B cell (primary cell): ENCODE measurements at regions not wholly inside any gene's neighbourhood (a gene's known extent, or its start where the extent isn't known, plus 50 kb on each side); places are given as distances from the start of the nearest gene placed in this dataset.

ENCODE experiments used
- ATAC-seq: fragments of 200-7000 bp; cut with Tn5 transposase; one replicate; pipeline ENCODE4 v1.10.0; 2021; ENCODE audit warnings: low read depth, mild to moderate bottlenecking, moderate number of reproducible peaks, moderate library complexity
- CTCF ChIA-PET: fragments of 350-600 bp; sonication (Branson Sonifier 250); formaldehyde crosslinking; loops from one replicate; lab custom pipeline; 2021; ENCODE audit warnings: antibody characterized with exemption, inconsistent platforms; lab: Charles Lee
- POLR2A ChIA-PET: fragments of 350-600 bp; sonication (Branson Sonifier 250); formaldehyde crosslinking; loops from one replicate; lab custom pipeline; 2021; ENCODE audit warnings: antibody characterized with exemption; lab: Charles Lee
- DNase-seq: peaks from one replicate; pipeline ENCODE4 v3.0.0; 2013
- H2AFZ ChIP-seq: 2 replicates; pipeline ENCODE4 v1.6.1; 2012; ENCODE audit warnings: mild to moderate bottlenecking, low read depth, low read length; ENCODE audit not compliant: insufficient read depth, poor library complexity, severe bottlenecking
- H3K27ac ChIP-seq, 2 donors: 1 replicate in 1 of 2; 2 replicates in 1 of 2; pipeline ENCODE4 v1.5.1; 2012 to 2013; ENCODE audit warnings: low read length in 2 of 2, mild to moderate bottlenecking in 2 of 2, moderate library complexity in 1 of 2
- H3K27me3 ChIP-seq, 4 experiments: fragments of 200-600 bp in 1 of 4; sonication (generic) in 1 of 4; replicated peaks in 1 of 4; 1 replicate in 2 of 4; 2 replicates in 2 of 4; pipeline versions ENCODE4 v1.6.1 to v1.7.0; 2013 to 2016; ENCODE audit warnings: low read length in 3 of 4, mild to moderate bottlenecking in 2 of 4, mixed read lengths in 1 of 4, moderate library complexity in 1 of 4; ENCODE audit not compliant: insufficient read depth in 4 of 4, control insufficient read depth in 3 of 4; ENCODE audit errors: control extremely low read depth in 1 of 4
- H3K36me3 ChIP-seq, 2 experiments: replicated peaks in 1 of 2; 1 replicate in 1 of 2; 2 replicates in 1 of 2; pipeline versions ENCODE4 v1.6.1 to v1.7.1; 2013; ENCODE audit warnings: low read length in 1 of 2; ENCODE audit not compliant: insufficient read depth in 2 of 2, control insufficient read depth in 1 of 2; ENCODE audit errors: control extremely low read depth in 1 of 2, extremely low read depth in 1 of 2
- H3K4me1 ChIP-seq, 2 donors: fragments of 200-600 bp in 1 of 2; sonication (generic) in 1 of 2; 1 replicate in 1 of 2; 2 replicates in 1 of 2; pipeline versions ENCODE4 v1.5.1 to v1.6.1; 2013 to 2017; ENCODE audit warnings: low read length in 2 of 2; ENCODE audit not compliant: control insufficient read depth in 2 of 2, insufficient read depth in 2 of 2
- H3K4me2 ChIP-seq: replicated peaks from 2 replicates; pipeline ENCODE3; 2012; ENCODE audit warnings: mild to moderate bottlenecking, low read depth, low read length; ENCODE audit not compliant: poor library complexity, severe bottlenecking
- H3K4me3 ChIP-seq, 5 experiments: fragments of 200-600 bp in 1 of 5; sonication (generic) in 1 of 5; 1 replicate in 3 of 5; 2 replicates in 2 of 5; pipeline versions ENCODE4 v1.5.1 to v1.7.0; 2011 to 2016; ENCODE audit warnings: low read length in 4 of 5, mild to moderate bottlenecking in 4 of 5, low read depth in 2 of 5, control low read depth in 1 of 5, moderate library complexity in 1 of 5; ENCODE audit not compliant: insufficient read depth in 1 of 5; ENCODE audit errors: control extremely low read depth in 1 of 5, extremely low read depth in 1 of 5
- H3K79me2 ChIP-seq: fragments of 200-600 bp; sonication (generic); one replicate; pipeline ENCODE4 v1.6.0; 2016; ENCODE audit warnings: low read length; ENCODE audit not compliant: control insufficient read depth, insufficient read depth
- H3K9ac ChIP-seq: fragments of 200-600 bp; sonication (generic); 2 replicates; pipeline ENCODE4 v1.6.1; 2017; ENCODE audit warnings: mild to moderate bottlenecking, low read length, moderate library complexity
- H3K9me3 ChIP-seq, 3 donors: one replicate each; pipeline versions ENCODE4 v1.6.1 to v1.7.1; 2013; ENCODE audit warnings: low read length in 2 of 3; ENCODE audit not compliant: control insufficient read depth in 2 of 3, insufficient read depth in 1 of 3; ENCODE audit errors: control extremely low read depth in 1 of 3
- H4K20me1 ChIP-seq: 2 replicates; pipeline ENCODE4 v1.6.0; 2012; ENCODE audit warnings: mild to moderate bottlenecking, low read length; ENCODE audit not compliant: insufficient read depth, control insufficient read depth, poor library complexity, severe bottlenecking
- H3K27ac Mint-ChIP-seq: one replicate; pipeline ENCODE4 v1.8.0; 2021; ENCODE audit warnings: mixed read lengths
- H3K27me3 Mint-ChIP-seq: one replicate; pipeline ENCODE4 v1.8.0; 2021; ENCODE audit warnings: mixed read lengths
- H3K4me1 Mint-ChIP-seq: one replicate; pipeline ENCODE4 v1.8.0; 2021; ENCODE audit warnings: mixed read lengths
- H3K4me3 Mint-ChIP-seq: one replicate; pipeline ENCODE4 v1.8.0; 2021; ENCODE audit warnings: mixed read lengths
- H3K9me3 Mint-ChIP-seq: one replicate; pipeline ENCODE4 v1.8.0; 2022; ENCODE audit warnings: mixed read lengths; ENCODE audit not compliant: insufficient read depth
- EZH2 ChIP-seq: IDR thresholded peaks from 2 replicates; pipeline ENCODE4 v1.6.1; 2012; ENCODE audit warnings: borderline replicate concordance, low read depth, mild to moderate bottlenecking, moderate library complexity, low read length; ENCODE audit not compliant: insufficient read depth, poor library complexity, severe bottlenecking
- WGBS: methylation state at CpG from one replicate; pipeline ENCODE4 v1.1.5; 2013; ENCODE audit warnings: missing lambda C conversion rate; ENCODE audit not compliant: insufficient coverage; 5-methylcytosine and 5-hydroxymethylcytosine counted together
- intact Hi-C: fragments of 100-400 bp; cut with micrococcal nuclease; formaldehyde crosslinking; loops from one replicate; pipeline ENCODE4 v1.10.0; 2022
- TF ChIP-seq, protein P1 (sequence below): fragments of 200-600 bp; IDR thresholded peaks from one replicate; pipeline ENCODE4 v1.8.0; 2022; ENCODE audit warnings: antibody characterized with exemption, mild to moderate bottlenecking

GRCh38 chr3:134704133-134704532, 53.3 kb upstream of the KY start:
- H3K9me3 ChIP-seq: no peaks in the 10 kb centered on the region
- no peak for ATAC-seq
- no peaks in the 10 kb centered on the region for H3K27me3 Mint-ChIP-seq

DNA sequence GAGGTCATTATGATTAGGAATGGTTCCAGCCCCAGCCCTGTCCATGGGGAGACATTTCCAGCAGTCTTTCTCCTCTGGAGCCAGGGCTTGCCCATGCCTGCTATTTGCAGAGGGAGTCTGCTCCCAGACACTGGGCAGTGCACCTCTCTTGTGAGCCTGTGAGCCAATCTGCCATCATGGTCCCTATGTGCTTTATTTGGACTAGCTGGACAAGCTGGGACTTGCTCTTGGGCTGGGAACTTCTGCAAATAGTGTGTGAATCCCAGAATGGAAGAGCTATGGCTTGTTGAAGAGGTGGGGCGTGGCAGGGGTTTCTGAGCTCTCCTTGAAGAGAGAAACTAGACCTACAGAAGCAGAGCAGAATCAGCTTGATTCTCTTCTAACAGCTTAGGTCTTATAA, 53.7 kb upstream of the KY start:
- CTCF ChIA-PET: no interaction called here
- POLR2A ChIA-PET: no interaction called here
- Histone ChIP-seq H3K9ac (no peak overlapping the region), H3K4me1 (no peaks in the 10 kb centered on the region), H3K27ac (no peak overlapping the region), H3K79me2 (no peaks in the 10 kb centered on the region), H3K9me3 (no peaks in the 10 kb centered on the region), H2AFZ (no peak overlapping the region), H3K27me3 (no peaks in the 10 kb centered on the region), H3K4me3 (no peak overlapping the region), H4K20me1 (no peaks in the 10 kb centered on the region), H3K4me2 (no peak overlapping the region), H3K36me3 (no peaks in the 10 kb centered on the region)
- peaks cover 2% of the 10 kb centered on the region for H3K9me3 Mint-ChIP-seq
- DNase-seq (no peak), ATAC-seq (no peak)
- 83% methylated on average over 1 of the region's 1 CpG for WGBS
- H3K27me3 Mint-ChIP-seq: no peaks in the 10 kb centered on the region
- no peak for TF ChIP-seq EZH2
- TF ChIP-seq, protein P1, sequence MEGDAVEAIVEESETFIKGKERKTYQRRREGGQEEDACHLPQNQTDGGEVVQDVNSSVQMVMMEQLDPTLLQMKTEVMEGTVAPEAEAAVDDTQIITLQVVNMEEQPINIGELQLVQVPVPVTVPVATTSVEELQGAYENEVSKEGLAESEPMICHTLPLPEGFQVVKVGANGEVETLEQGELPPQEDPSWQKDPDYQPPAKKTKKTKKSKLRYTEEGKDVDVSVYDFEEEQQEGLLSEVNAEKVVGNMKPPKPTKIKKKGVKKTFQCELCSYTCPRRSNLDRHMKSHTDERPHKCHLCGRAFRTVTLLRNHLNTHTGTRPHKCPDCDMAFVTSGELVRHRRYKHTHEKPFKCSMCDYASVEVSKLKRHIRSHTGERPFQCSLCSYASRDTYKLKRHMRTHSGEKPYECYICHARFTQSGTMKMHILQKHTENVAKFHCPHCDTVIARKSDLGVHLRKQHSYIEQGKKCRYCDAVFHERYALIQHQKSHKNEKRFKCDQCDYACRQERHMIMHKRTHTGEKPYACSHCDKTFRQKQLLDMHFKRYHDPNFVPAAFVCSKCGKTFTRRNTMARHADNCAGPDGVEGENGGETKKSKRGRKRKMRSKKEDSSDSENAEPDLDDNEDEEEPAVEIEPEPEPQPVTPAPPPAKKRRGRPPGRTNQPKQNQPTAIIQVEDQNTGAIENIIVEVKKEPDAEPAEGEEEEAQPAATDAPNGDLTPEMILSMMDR: no peak
- H3K4me1 Mint-ChIP-seq: no peaks in the 10 kb centered on the region
- H3K4me3 Mint-ChIP-seq: no peak overlapping the region
- intact Hi-C loops: no loop called here
- H3K27ac Mint-ChIP-seq: no peak overlapping the region

More at GRCh38 chr3:134704133-134704532, 53.3 kb upstream of the KY start:
- H3K27ac Mint-ChIP-seq: no peak overlapping the region
- 86% methylated on average over 1 of the region's 2 CpGs for WGBS
- H3K4me1 ChIP-seq: no peaks in the 10 kb centered on the region
- H3K79me2 ChIP-seq: no peaks in the 10 kb centered on the region
- no peak for TF ChIP-seq EZH2
- TF ChIP-seq, protein P1: no peak
- no peak overlapping the region for H2AFZ ChIP-seq
- no peak overlapping the region for H3K4me3 ChIP-seq
- ChIA-PET CTCF (no interaction called here), POLR2A (no interaction called here)
- H3K9me3 Mint-ChIP-seq: peaks cover 2% of the 10 kb centered on the region
- H3K4me3 Mint-ChIP-seq: no peak overlapping the region
- no peak overlapping the region for H3K27ac ChIP-seq
- no peaks in the 10 kb centered on the region for H3K27me3 ChIP-seq
- H3K4me2 ChIP-seq: no peak overlapping the region
- no peak overlapping the region for H3K9ac ChIP-seq
- no peaks in the 10 kb centered on the region for H3K4me1 Mint-ChIP-seq
- no peaks in the 10 kb centered on the region for H4K20me1 ChIP-seq
- DNase-seq: no peak
- intact Hi-C loops: no loop called here
- no peaks in the 10 kb centered on the region for H3K36me3 ChIP-seq
